Trophoblast cell (in vitro differentiated cells and primary cell): ENCODE measurements at regions not wholly inside any gene's neighbourhood (a gene's known extent, or its start where the extent isn't known, plus 50 kb on each side); places are given as distances from the start of the nearest gene placed in this dataset.

ENCODE experiments used
- DNase-seq, 2 donors: peaks; one replicate each; pipeline ENCODE4 v3.0.0-alpha.2; 2016
- H2AFZ ChIP-seq: 2 replicates; pipeline ENCODE4 v1.6.1; 2013; ENCODE audit warnings: low read length, moderate library complexity, mild to moderate bottlenecking; ENCODE audit not compliant: insufficient read depth, poor library complexity
- H2AK5ac ChIP-seq: 2 replicates; pipeline ENCODE4 v1.6.1; 2013; ENCODE audit warnings: mild to moderate bottlenecking, low read length
- H2BK120ac ChIP-seq: 2 replicates; pipeline ENCODE4 v1.6.1; 2013; ENCODE audit warnings: low read length, mild to moderate bottlenecking, moderate library complexity; ENCODE audit not compliant: insufficient read depth, poor library complexity
- H2BK12ac ChIP-seq: 2 replicates; pipeline ENCODE4 v1.6.1; 2013; ENCODE audit warnings: mild to moderate bottlenecking, low read length, moderate library complexity
- H2BK5ac ChIP-seq: 2 replicates; pipeline ENCODE4 v1.6.1; 2013; ENCODE audit warnings: low read length, low read depth, moderate library complexity, mild to moderate bottlenecking; ENCODE audit not compliant: poor library complexity
- H3K14ac ChIP-seq: 2 replicates; pipeline ENCODE4 v1.6.1; 2013; ENCODE audit warnings: mild to moderate bottlenecking, low read length
- H3K18ac ChIP-seq: 2 replicates; pipeline ENCODE4 v1.6.1; 2013; ENCODE audit warnings: mild to moderate bottlenecking, low read length
- H3K23ac ChIP-seq: 2 replicates; pipeline ENCODE4 v1.6.1; 2013; ENCODE audit warnings: low read length
- H3K27ac ChIP-seq: 2 replicates; pipeline ENCODE4 v1.5.1; 2013; ENCODE audit warnings: low read depth, mild to moderate bottlenecking, inconsistent platforms, low read length, moderate library complexity
- H3K27me3 ChIP-seq: 2 replicates; pipeline ENCODE4 v1.6.1; 2013; ENCODE audit warnings: inconsistent platforms, mild to moderate bottlenecking, low read length, moderate library complexity; ENCODE audit not compliant: insufficient read depth
- H3K36me3 ChIP-seq, 2 experiments: 1 replicate in 1 of 2; 2 replicates in 1 of 2; pipeline ENCODE4 v1.6.1; 2013; ENCODE audit warnings: low read length in 2 of 2, mild to moderate bottlenecking in 2 of 2, moderate library complexity in 1 of 2; ENCODE audit not compliant: insufficient read depth in 2 of 2, control insufficient read depth in 1 of 2
- H3K4ac ChIP-seq: 2 replicates; pipeline ENCODE4 v1.6.1; 2013; ENCODE audit warnings: low read depth, mild to moderate bottlenecking, low read length, moderate library complexity
- H3K4me1 ChIP-seq, 2 experiments: 1 replicate in 1 of 2; 2 replicates in 1 of 2; pipeline ENCODE4 v1.6.1; 2013; ENCODE audit warnings: low read length in 2 of 2, mild to moderate bottlenecking in 2 of 2, moderate library complexity in 1 of 2; ENCODE audit not compliant: insufficient read depth in 2 of 2, control insufficient read depth in 1 of 2
- H3K4me2 ChIP-seq: 2 replicates; pipeline ENCODE4 v1.6.1; 2013; ENCODE audit warnings: inconsistent platforms, mild to moderate bottlenecking, low read length, moderate library complexity
- H3K4me3 ChIP-seq: 2 replicates; pipeline ENCODE4 v1.5.1; 2013; ENCODE audit warnings: mild to moderate bottlenecking, low read depth, low read length, inconsistent platforms
- H3K79me1 ChIP-seq: one replicate; pipeline ENCODE4 v1.6.1; 2013; ENCODE audit warnings: low read length
- H3K79me2 ChIP-seq: 2 replicates; pipeline ENCODE4 v1.6.1; 2013; ENCODE audit warnings: low read length, mild to moderate bottlenecking; ENCODE audit not compliant: control insufficient read depth, insufficient read depth, poor library complexity
- H3K9ac ChIP-seq: 2 replicates; pipeline ENCODE4 v1.6.1; 2013; ENCODE audit warnings: mild to moderate bottlenecking, low read length
- H3K9me3 ChIP-seq: 2 replicates; pipeline ENCODE4 v1.6.1; 2013; ENCODE audit warnings: low read depth, mild to moderate bottlenecking, control low read depth, inconsistent platforms, low read length; ENCODE audit not compliant: insufficient read depth
- H4K12ac ChIP-seq: 2 replicates; pipeline ENCODE4 v1.6.1; 2013; ENCODE audit warnings: low read depth, mild to moderate bottlenecking, low read length, moderate library complexity
- H4K8ac ChIP-seq: 2 replicates; pipeline ENCODE4 v1.6.1; 2013; ENCODE audit warnings: low read depth, mild to moderate bottlenecking, low read length, moderate library complexity
- H4K91ac ChIP-seq: one replicate; pipeline ENCODE4 v1.6.1; 2013; ENCODE audit warnings: low read depth, mild to moderate bottlenecking, low read length, moderate library complexity
- WGBS: extraction: QIAGEN DNeasy Blood & Tissue Kit; methylation state at CpG from one replicate; pipeline ENCODE4 v1.1.7; 2013; ENCODE audit warnings: missing lambda C conversion rate; ENCODE audit not compliant: insufficient read length, insufficient coverage; ENCODE audit errors: extremely low coverage; 5-methylcytosine and 5-hydroxymethylcytosine counted together

GRCh38 chr16:51773071-51773890, 622.2 kb upstream of the SALL1 start:
- WGBS, result no CpG with 5 or more reads among the region's 22 CpGs

GRCh38 chr16:51766739-51767138, 615.7 kb upstream of the SALL1 start:
- no peaks in the 10 kb centered on the region for H3K79me2 ChIP-seq
- no peak overlapping the region for H3K27ac ChIP-seq
- no CpG with 5 or more reads among the region's 2 CpGs for WGBS
- H4K91ac ChIP-seq, result no peak overlapping the region
- H3K18ac ChIP-seq, result no peak overlapping the region
- H3K4me1 ChIP-seq, result no peaks in the 10 kb centered on the region
- H3K4ac ChIP-seq, result no peak overlapping the region
- no peaks in the 10 kb centered on the region for H3K36me3 ChIP-seq
- H3K9ac ChIP-seq, result no peak overlapping the region
- DNase-seq, result no peak
- no peak overlapping the region for H3K23ac ChIP-seq
- H3K27me3 ChIP-seq, result no peaks in the 10 kb centered on the region
- H2BK120ac ChIP-seq, result no peak overlapping the region
- H2BK5ac ChIP-seq, result no peak overlapping the region
- no peak overlapping the region for H2AK5ac ChIP-seq
- H2AFZ ChIP-seq, result no peak overlapping the region
- H3K4me3 ChIP-seq, result no peak overlapping the region
- H3K9me3 ChIP-seq, result no peaks in the 10 kb centered on the region
- H3K79me1 ChIP-seq, result no peaks in the 10 kb centered on the region
- H4K12ac ChIP-seq, result no peak overlapping the region
- H3K14ac ChIP-seq, result no peak overlapping the region
- no peak overlapping the region for H3K4me2 ChIP-seq
- H4K8ac ChIP-seq, result no peak overlapping the region
- no peak overlapping the region for H2BK12ac ChIP-seq

More at GRCh38 chr16:51773071-51773890, 622.2 kb upstream of the SALL1 start:
- no peak overlapping the region for H2AFZ ChIP-seq
- H3K27ac ChIP-seq, result no peak overlapping the region
- H3K27me3 ChIP-seq, result no peaks in the 10 kb centered on the region
- H3K4me3 ChIP-seq, result no peak overlapping the region
- H3K9me3 ChIP-seq, result no peaks in the 10 kb centered on the region
- H3K4ac ChIP-seq, result no peak overlapping the region
- no peaks in the 10 kb centered on the region for H3K79me1 ChIP-seq
- no peak overlapping the region for H4K91ac ChIP-seq
- no peak overlapping the region for H2AK5ac ChIP-seq
- H2BK12ac ChIP-seq, result no peak overlapping the region
- no peak overlapping the region for H2BK5ac ChIP-seq
- no peaks in the 10 kb centered on the region for H3K36me3 ChIP-seq
- DNase-seq, result no peak
- no peak overlapping the region for H4K8ac ChIP-seq
- H2BK120ac ChIP-seq, result no peak overlapping the region
- no peak overlapping the region for H3K18ac ChIP-seq
- H3K4me1 ChIP-seq, result no peaks in the 10 kb centered on the region
- no peak overlapping the region for H3K23ac ChIP-seq
- no peaks in the 10 kb centered on the region for H3K79me2 ChIP-seq
- no peak overlapping the region for H3K4me2 ChIP-seq
- no peak overlapping the region for H3K14ac ChIP-seq
- no peak overlapping the region for H3K9ac ChIP-seq
- no peak overlapping the region for H4K12ac ChIP-seq

GRCh38 chr16:51763072-51763661, 612.1 kb upstream of the SALL1 start:
- no peak for DNase-seq
- no peaks in the 10 kb centered on the region for H3K27me3 ChIP-seq
- H3K4me3 ChIP-seq, result no peak overlapping the region
- no peak overlapping the region for H2BK120ac ChIP-seq
- no peak overlapping the region for H3K18ac ChIP-seq
- no peak overlapping the region for H4K12ac ChIP-seq
- no peaks in the 10 kb centered on the region for H3K79me1 ChIP-seq
- H4K8ac ChIP-seq, result no peak overlapping the region
- H3K27ac ChIP-seq, result no peak overlapping the region
- no peak overlapping the region for H2BK12ac ChIP-seq
- H3K14ac ChIP-seq, result no peak overlapping the region
- no peak overlapping the region for H4K91ac ChIP-seq
- H3K9me3 ChIP-seq, result no peaks in the 10 kb centered on the region
- no peak overlapping the region for H2AK5ac ChIP-seq
- H3K4me2 ChIP-seq, result no peak overlapping the region
- no peaks in the 10 kb centered on the region for H3K36me3 ChIP-seq
- H3K9ac ChIP-seq, result no peak overlapping the region
- no peak overlapping the region for H3K23ac ChIP-seq
- WGBS, result no CpG with 5 or more reads among the region's 6 CpGs
- no peaks in the 10 kb centered on the region for H3K4me1 ChIP-seq
- no peak overlapping the region for H2AFZ ChIP-seq
- H3K4ac ChIP-seq, result no peak overlapping the region
- H3K79me2 ChIP-seq, result no peaks in the 10 kb centered on the region
- no peak overlapping the region for H2BK5ac ChIP-seq

GRCh38 chr16:51762081-51762996, 611.3 kb upstream of the SALL1 start:
- Histone ChIP-seq H2AFZ (no peak overlapping the region), H3K36me3 (no peaks in the 10 kb centered on the region), H3K27me3 (no peaks in the 10 kb centered on the region), H3K4me2 (peak overlapping the region; percentile 19), H3K4me3 (no peak overlapping the region), H3K9me3 (no peaks in the 10 kb centered on the region), H2BK120ac (no peak overlapping the region), H3K79me1 (no peaks in the 10 kb centered on the region), H2BK5ac (no peak overlapping the region), H3K18ac (no peak overlapping the region), H4K91ac (no peak overlapping the region), H3K4ac (no peak overlapping the region), H3K14ac (no peak overlapping the region), H3K23ac (no peak overlapping the region), H3K4me1 (no peaks in the 10 kb centered on the region), H3K9ac (no peak overlapping the region), H2BK12ac (no peak overlapping the region), H4K8ac (no peak overlapping the region), H4K12ac (no peak overlapping the region), H2AK5ac (no peak overlapping the region), H3K79me2 (no peaks in the 10 kb centered on the region), H3K27ac (no peak overlapping the region)
- WGBS, result no CpG with 5 or more reads among the region's 30 CpGs
- DNase-seq, result peak; percentile 31 to 64
